SK-N-MC (cell line): ENCODE measurements at regions not wholly inside any gene's neighbourhood (a gene's known extent, or its start where the extent isn't known, plus 50 kb on each side); places are given as distances from the start of the nearest gene placed in this dataset.

Experiments
- EZH2 ChIP-seq: fragments of 200-600 bp; sonication (generic); IDR thresholded peaks from one replicate; pipeline ENCODE4 v1.6.1; 2017; ENCODE audit warnings: antibody characterized with exemption
- FOXP2 ChIP-seq: optimal IDR thresholded peaks from 2 replicates; pipeline ENCODE3; 2011; ENCODE audit warnings: mild to moderate bottlenecking, moderate library complexity; ENCODE audit not compliant: insufficient read depth; ENCODE audit errors: extremely low read length, control extremely low read depth
- POLR2AphosphoS5 ChIP-seq: IDR thresholded peaks from 2 replicates; pipeline ENCODE4 v1.6.1; 2012; ENCODE audit warnings: mild to moderate bottlenecking, low read depth, low read length, borderline replicate concordance

DNA sequence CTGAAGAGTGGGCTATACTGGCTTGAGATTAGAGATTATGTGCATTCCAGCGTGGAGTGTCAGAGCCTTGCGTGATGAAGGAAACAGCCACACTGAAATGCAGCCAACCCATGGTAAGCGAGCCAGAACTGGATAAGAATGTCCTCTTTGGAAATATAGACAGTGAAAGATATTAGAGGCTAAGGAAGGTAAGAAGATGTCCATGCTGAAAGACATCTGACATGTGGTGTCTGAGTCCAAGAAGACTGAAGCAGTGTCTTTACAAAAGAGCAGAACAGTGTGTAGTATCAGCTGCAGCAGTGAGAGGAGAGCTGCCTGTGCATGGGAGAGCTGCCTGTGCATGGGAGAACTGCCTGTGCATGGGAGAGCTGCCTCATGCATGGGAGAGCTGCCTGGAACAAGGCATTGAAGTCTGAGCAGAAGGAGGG, 672.2 kb downstream of the DIPK2A start:
- no peak for TF ChIP-seq POLR2AphosphoS5
- no peak for TF ChIP-seq FOXP2
- TF ChIP-seq EZH2, result no peak
